ENCODE measurements at regions not wholly inside any gene's neighbourhood (a gene's known extent, or its start where the extent isn't known, plus 50 kb on each side); places are given as distances from the start of the nearest gene placed in this dataset.
A peak's percentile ranks its signal among the peaks of the same experiment; 100 is the strongest.
"Not testable (repeated sequence)": the region's sequence is repeated elsewhere in the genome, so short reads cannot be mapped to it uniquely, and the experiment has no call there.

DNA sequence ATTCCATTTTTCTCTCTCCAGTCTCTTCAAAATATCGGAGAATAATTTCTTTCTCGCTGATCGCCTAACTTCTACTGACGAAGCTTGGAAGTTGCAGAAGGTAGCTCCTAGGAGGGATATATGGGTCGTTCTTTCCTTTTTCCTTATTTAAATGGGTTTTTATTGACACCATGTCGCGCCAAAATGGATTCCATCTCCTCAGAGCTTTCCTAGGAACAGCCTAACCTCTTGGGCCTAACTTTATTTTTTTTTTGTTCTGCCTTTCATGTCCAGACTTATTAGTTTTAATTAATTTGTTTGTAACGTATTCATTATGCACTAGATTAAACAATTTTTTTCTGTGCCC is 92.0 kb upstream of the XIST start:
- no peak for DNase-seq (ENCODE audit: low read depth in 2 of 2)

GRCh38 chrX:73943693-73944562 is 91.4 kb upstream of the XIST start:
- DNase-seq (ENCODE audit: low read depth in 2 of 2) = peak; percentile 70 to 81

GRCh38 chrX:73940893-73941470 is 88.5 kb upstream of the XIST start:
- DNase-seq (ENCODE audit: low read depth in 2 of 2) = no peak

GRCh38 chrX:73937843-73938242 is 85.3 kb upstream of the XIST start:
- DNase-seq (ENCODE audit: low read depth in 2 of 2) = not testable (repeated sequence)

DNA sequence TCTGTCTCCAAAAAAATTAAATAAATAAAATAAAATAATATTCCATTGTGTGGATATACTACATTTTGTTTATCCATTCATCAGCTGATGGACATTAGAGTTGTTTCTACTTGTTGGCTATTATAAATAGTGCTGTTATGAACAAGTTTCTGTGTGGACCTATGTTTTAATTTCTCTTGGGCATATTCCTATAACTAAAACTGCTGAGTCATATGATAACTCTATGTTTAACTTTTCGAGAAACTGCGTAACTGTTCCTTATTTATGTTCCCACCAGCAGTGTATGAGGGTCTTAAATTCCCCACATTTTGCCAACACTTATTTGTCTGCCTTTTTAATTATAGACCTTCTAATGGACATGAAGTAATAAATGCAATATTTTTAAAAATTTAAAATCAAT is 80.0 kb upstream of the XIST start:
- DNase-seq (ENCODE audit: low read depth in 2 of 2) = no peak

DNA sequence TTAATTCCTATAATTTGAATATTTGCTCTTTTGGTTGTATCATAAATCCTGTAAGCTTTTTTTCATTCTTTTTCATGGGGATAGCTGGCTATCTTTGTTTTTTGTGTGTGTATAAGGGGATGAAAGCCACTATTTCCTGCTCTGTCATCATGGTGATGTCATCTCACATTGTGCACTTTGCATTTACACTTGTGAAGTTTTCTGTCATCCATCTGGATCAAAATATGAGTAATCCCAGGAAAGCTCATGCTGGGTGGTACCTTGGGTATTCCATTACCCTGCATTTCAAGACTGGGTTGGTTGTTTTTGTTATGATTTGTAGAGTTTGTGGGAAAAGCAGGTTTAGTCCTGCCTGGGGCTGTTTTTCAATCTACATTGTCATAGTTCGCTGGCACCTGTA is 77.8 kb upstream of the XIST start:
- DNase-seq (ENCODE audit: low read depth in 2 of 2) = no peak

- no peak for DNase-seq (ENCODE audit: low read depth in 2 of 2)
These were observed 70.4 kb upstream of the XIST start for GRCh38 chrX:73922856-73923455.

DNA sequence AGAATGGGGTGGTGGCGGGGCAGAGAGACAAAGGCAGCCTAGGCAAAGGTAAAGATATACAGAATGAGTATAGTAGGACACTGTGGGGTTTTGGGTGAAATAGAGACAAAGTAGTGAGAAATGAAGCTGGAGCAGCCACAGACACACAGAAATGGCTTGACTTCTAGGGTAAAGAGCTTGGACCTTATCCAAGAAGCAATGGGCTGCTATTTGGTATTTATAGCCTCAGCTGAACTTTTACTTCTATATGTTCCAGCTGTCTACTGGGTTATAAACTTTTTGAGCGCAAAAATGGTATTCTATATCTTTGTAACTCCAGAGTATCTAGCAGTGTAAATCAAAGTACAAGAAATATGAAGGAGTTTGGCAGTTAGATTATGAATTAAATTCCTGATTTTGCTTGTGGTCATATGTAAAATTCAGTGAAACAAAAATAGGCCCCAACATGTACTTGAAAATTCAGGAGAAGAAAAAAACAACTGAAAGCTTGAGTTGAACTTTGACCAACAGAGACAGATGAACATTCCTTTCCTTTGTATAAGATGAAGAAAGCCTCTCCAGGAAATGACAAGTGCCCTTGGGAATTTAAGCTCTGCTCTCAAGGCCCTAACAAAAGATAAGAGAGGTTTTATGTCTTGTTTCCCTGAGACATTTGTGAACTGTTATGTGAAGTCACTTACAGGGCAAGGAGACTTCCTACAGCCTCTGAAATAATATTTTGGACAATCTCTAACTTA is 64.6 kb upstream of the XIST start:
- DNase-seq (ENCODE audit: low read depth in 2 of 2) = no peak

DNA sequence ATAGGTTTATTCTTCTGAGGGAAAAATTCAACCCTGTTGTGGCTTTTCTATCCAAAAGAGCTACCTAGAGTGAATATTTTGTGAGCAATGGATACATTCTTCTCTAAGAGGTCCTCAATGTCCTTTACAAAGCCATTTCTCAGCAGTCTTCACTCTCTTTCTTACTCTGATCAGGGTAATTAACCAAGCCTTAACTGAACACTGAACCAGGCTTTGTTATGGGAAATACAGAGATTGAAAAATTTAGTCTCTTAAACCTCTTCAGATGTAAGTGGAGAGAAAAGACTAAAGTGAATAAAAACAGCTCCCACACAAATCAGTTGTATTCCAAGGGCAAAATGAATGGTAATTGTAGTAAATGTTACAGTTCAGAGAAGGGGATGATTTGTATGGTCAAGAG is 64.0 kb upstream of the XIST start:
- no peak for DNase-seq (ENCODE audit: low read depth in 2 of 2)

- not testable (repeated sequence) for DNase-seq (ENCODE audit: low read depth in 2 of 2)
These were observed 62.3 kb upstream of the XIST start for GRCh38 chrX:73914792-73915191.

DNA sequence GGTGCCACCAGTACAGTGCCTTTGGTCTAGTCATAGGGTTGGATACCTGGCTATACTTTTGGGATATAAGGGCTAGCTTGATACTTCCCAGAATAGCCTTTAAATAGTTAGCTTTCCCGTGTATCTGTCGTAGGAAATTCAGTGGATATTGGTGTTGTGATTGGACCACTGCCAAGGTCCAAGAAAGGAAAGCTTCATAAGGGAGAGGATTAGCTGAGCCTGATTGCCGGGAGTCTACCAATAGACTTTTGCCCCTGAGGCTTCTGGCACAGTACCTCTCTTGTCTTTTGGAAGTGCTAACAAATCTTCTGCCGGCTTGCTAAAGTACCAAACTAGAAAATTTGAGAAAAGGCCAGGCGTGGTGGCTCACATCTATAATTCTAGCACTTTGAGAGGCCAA is 61.1 kb upstream of the XIST start:
- DNase-seq (ENCODE audit: low read depth in 2 of 2) = no peak

DNA sequence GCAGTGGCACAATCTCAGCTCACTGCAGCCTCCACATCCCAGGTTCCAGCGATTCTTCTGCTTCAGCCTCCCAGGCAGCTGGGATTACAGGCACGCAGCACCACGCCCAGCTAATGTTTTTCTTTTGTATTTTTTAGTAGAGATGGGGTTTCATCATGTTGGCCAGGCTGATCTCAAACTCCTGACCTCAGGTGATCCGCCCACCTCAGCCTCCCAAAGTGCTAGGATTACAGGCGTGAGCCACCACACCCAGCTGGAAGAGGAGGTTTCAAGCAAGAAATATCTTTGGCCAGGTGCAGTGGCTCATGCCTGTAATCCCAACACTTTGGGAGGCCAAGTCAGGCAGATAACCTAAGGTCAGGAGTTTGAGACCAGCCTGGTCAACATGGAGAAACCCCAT is 59.4 kb upstream of the XIST start:
- DNase-seq (ENCODE audit: low read depth in 2 of 2) = not testable (repeated sequence)

GRCh38 chrX:73905749-73906374 is 53.3 kb upstream of the XIST start:
- DNase-seq (ENCODE audit: low read depth in 2 of 2) = not testable (repeated sequence)

- no peak for DNase-seq (ENCODE audit: low read depth in 2 of 2)
These were observed 51.4 kb upstream of the XIST start for GRCh38 chrX:73903941-73904340.

Measured in activated CD8-positive, alpha-beta memory T cell treated with anti-CD3 and anti-CD28 coated beads for 4 hours (primary cell).